ENCODE measurements at regions not wholly inside any gene's neighbourhood (a gene's known extent, or its start where the extent isn't known, plus 50 kb on each side); places are given as distances from the start of the nearest gene placed in this dataset.

GRCh38 chr2:207320381-207321159 is 154.8 kb upstream of the KLF7 start:
- TF ChIP-seq, protein P1, sequence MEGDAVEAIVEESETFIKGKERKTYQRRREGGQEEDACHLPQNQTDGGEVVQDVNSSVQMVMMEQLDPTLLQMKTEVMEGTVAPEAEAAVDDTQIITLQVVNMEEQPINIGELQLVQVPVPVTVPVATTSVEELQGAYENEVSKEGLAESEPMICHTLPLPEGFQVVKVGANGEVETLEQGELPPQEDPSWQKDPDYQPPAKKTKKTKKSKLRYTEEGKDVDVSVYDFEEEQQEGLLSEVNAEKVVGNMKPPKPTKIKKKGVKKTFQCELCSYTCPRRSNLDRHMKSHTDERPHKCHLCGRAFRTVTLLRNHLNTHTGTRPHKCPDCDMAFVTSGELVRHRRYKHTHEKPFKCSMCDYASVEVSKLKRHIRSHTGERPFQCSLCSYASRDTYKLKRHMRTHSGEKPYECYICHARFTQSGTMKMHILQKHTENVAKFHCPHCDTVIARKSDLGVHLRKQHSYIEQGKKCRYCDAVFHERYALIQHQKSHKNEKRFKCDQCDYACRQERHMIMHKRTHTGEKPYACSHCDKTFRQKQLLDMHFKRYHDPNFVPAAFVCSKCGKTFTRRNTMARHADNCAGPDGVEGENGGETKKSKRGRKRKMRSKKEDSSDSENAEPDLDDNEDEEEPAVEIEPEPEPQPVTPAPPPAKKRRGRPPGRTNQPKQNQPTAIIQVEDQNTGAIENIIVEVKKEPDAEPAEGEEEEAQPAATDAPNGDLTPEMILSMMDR (IDR thresholded peaks at IDR 0.05; ENCODE audit: low read depth, low read length, missing control alignments): no peak
- no peak for DNase-seq (ENCODE audit: extremely low read depth, low read depth)
- H3K4me3 ChIP-seq (replicated peaks; ENCODE audit: low read depth, low read length): no peak overlapping the region

- DNase-seq (ENCODE audit: extremely low read depth, low read depth): no peak
- H3K4me3 ChIP-seq (replicated peaks; ENCODE audit: low read depth, low read length): no peak overlapping the region
- TF ChIP-seq, protein P1 (IDR thresholded peaks at IDR 0.05; ENCODE audit: low read depth, low read length, missing control alignments): no peak
Measured at GRCh38 chr2:207321514-207321913, 155.8 kb upstream of the KLF7 start.

DNA sequence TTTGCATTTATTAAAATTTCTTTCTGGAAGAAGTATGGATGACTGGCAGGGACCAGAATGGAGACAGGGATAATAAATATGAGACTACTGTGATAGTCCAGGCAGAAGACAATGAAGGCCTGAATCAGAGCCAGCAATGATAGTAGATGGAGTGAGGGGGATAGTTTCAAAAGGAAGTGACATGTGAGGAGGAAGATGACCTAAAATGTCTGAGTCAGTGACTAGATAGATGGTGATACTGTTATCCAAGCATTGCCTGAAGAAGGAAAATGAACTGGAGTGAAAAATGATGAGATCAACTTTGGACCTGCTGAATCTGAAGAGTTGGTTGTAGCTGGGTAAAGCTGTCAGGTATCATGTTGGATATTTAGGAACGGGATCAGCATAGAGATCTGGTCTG is 158.3 kb upstream of the KLF7 start:
- DNase-seq (ENCODE audit: extremely low read depth, low read depth): no peak
- TF ChIP-seq, protein P1 (IDR thresholded peaks at IDR 0.05; ENCODE audit: low read depth, low read length, missing control alignments): no peak
- no peak overlapping the region for H3K4me3 ChIP-seq (replicated peaks; ENCODE audit: low read depth, low read length)

DNA sequence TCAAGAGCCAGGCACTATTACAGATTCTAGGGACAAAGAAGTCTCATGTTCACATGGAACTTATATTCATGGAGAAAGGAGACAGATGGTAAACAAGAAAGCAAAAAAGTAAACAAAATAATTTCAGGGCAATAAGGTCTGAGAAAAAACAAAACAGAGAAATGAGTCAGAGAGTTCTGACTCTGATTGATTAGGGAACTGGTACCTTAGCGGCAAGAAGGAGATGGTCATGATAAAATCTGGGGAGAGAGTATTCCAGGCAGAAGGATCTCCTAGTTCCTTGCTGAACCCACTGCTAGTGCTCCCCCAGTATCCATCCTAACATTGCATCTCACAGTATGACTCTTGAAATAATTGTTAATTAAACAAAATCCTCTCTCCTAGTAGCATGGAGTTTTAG is 161.8 kb upstream of the KLF7 start:
- TF ChIP-seq, protein P1 (IDR thresholded peaks at IDR 0.05; ENCODE audit: low read depth, low read length, missing control alignments): no peak
- no peak for DNase-seq (ENCODE audit: extremely low read depth, low read depth)
- no peak overlapping the region for H3K4me3 ChIP-seq (replicated peaks; ENCODE audit: low read depth, low read length)

DNA sequence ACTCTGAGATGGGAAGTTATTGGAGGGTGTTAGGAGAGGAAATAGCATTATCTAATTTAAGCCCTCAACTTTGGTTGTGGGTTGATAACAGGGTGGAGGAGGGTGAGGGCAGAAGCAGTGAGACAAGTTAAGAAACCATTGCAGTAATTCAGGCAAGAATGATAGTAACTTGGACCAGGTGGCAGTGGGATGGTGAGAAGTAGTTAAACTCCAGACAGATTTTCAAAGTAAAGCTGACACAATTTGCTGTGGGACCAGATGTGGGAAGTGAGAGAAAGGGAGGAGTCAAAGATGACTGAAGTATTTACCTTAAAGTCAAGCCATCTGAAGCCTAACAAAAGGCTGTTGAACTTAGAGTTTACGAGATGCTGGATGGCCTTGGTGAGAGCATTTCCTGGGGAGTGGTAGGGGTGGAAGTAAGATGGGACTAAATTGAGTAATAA is 163.2 kb upstream of the KLF7 start:
- TF ChIP-seq, protein P1 (IDR thresholded peaks at IDR 0.05; ENCODE audit: low read depth, low read length, missing control alignments): no peak
- no peak overlapping the region for H3K4me3 ChIP-seq (replicated peaks; ENCODE audit: low read depth, low read length)
- DNase-seq (ENCODE audit: extremely low read depth, low read depth): no peak

DNA sequence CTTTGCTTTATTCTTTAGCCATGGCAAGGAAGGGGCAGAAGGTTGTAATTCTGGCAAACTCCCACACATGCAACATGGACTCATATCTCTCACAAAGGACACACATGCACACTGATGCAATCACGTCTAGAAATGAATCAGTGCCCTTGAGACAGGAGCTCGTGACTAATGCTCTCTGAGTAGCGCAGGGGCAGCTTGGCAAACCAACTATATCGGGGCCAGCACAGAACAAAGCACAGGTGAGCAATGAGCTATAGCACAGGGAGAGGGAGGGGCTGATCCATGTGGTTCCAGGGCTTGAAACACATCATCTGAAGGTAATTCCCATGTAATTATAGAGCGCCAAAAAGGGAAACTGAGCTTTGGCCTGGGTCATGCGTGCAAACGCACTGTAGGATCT is 165.2 kb upstream of the KLF7 start:
- H3K4me3 ChIP-seq (replicated peaks; ENCODE audit: low read depth, low read length): no peak overlapping the region
- peak; percentile 63 for DNase-seq (ENCODE audit: extremely low read depth, low read depth)
- TF ChIP-seq, protein P1 (IDR thresholded peaks at IDR 0.05; ENCODE audit: low read depth, low read length, missing control alignments): no peak

Measured in HFF-Myc (cell line).